Neural progenitor cell (in vitro differentiated cells): ENCODE measurements at regions not wholly inside any gene's neighbourhood (a gene's known extent, or its start where the extent isn't known, plus 50 kb on each side); places are given as distances from the start of the nearest gene placed in this dataset.

Source experiments
- EZH2 ChIP-seq: fragments of 200-600 bp; sonication (generic); IDR thresholded peaks from 2 replicates; pipeline ENCODE4 v1.6.1; 2017; ENCODE audit warnings: antibody characterized with exemption, mild to moderate bottlenecking, moderate library complexity
- TF ChIP-seq, protein P1 (sequence below): fragments of 200-600 bp; sonication (generic); IDR thresholded peaks from 2 replicates; pipeline ENCODE4 v1.5.1; 2017; ENCODE audit warnings: antibody characterized with exemption, mild to moderate bottlenecking

DNA sequence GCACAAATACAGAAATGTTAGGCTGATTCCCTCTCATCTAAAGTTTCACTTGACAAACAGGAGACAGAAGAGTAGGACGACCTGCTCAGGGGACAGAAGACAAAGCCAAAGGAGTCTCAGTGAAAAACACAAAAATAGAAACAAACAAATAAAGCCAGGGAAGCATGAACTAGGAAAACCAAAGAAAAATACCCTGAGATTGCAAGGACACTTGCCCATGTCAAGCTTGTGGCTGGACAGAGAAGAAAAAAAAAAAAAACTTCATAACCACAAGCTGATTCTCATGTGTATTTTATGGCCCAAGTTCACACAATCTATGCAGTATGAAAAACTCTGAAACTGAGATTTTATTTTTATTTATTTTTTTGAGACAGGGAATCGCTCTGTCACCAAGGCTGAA, 85.6 kb upstream of the BEND6 start:
- TF ChIP-seq, protein P1, sequence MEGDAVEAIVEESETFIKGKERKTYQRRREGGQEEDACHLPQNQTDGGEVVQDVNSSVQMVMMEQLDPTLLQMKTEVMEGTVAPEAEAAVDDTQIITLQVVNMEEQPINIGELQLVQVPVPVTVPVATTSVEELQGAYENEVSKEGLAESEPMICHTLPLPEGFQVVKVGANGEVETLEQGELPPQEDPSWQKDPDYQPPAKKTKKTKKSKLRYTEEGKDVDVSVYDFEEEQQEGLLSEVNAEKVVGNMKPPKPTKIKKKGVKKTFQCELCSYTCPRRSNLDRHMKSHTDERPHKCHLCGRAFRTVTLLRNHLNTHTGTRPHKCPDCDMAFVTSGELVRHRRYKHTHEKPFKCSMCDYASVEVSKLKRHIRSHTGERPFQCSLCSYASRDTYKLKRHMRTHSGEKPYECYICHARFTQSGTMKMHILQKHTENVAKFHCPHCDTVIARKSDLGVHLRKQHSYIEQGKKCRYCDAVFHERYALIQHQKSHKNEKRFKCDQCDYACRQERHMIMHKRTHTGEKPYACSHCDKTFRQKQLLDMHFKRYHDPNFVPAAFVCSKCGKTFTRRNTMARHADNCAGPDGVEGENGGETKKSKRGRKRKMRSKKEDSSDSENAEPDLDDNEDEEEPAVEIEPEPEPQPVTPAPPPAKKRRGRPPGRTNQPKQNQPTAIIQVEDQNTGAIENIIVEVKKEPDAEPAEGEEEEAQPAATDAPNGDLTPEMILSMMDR, result no peak
- TF ChIP-seq EZH2, result no peak
